ENCODE measurements at regions not wholly inside any gene's neighbourhood (a gene's known extent, or its start where the extent isn't known, plus 50 kb on each side); places are given as distances from the start of the nearest gene placed in this dataset.
"Not testable (repeated sequence)": the region's sequence is repeated elsewhere in the genome, so short reads cannot be mapped to it uniquely, and the experiment has no call there.

GRCh38 chr1:31485166-31485565, 72.2 kb downstream of the SERINC2 start:
- DNase-seq (ENCODE audit: low read depth): no peak

- DNase-seq (ENCODE audit: low read depth): no peak
Measured at GRCh38 chr1:31487143-31487542, 74.1 kb downstream of the SERINC2 start.

DNA sequence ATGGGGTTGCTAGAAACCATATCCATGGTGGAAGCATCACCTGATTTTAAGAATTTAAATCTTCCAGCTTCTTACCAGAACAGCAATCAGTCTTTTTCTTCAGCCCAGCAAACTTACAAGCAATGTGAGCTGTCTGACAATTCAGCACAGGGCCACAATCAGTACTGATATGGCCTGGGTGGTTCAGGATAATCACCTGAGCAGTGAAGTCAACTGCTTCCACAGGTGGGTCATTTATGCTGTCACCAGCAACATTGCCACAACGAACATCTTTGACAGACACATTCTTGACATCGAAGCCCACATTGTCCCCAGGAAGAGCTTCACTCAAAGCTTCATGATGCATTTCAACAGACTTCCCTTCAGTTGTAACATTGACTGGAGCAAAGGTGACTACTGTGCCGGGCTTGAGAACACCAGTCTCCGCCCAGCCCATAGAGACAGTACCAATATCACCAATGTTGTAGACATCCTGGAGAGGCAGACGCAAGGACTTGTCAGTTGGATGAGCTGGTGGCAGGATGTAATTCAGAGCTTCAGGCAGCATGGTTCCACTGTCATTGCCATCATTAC, 74.8 kb downstream of the SERINC2 start:
- DNase-seq (ENCODE audit: low read depth): no peak

GRCh38 chr1:31488528-31488927, 75.5 kb downstream of the SERINC2 start:
- no peak for DNase-seq (ENCODE audit: low read depth)

GRCh38 chr1:31489575-31489974, 76.6 kb downstream of the SERINC2 start:
- not testable (repeated sequence) for DNase-seq (ENCODE audit: low read depth)

- not testable (repeated sequence) for DNase-seq (ENCODE audit: low read depth)
Measured at GRCh38 chr1:31490596-31490995, 77.6 kb downstream of the SERINC2 start.

DNA sequence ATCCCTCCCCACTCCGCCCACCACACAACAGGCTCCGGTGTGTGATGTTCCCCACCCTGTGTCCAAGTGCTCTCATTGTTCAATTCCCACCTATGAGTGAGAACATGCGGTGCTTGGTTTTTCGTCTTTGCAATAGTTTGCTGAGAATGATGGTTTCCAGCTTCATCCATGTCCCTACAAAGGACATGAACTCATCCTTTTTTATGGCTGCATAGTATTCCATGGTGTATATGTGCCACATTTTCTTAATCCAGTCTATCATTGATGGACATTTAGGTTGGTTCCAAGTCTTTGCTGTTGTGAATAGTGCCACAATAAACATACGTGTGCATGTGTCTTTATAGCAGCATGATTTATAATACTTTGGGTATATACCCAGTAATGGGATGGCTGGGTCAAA, 81.0 kb upstream of the TINAGL1 start:
- DNase-seq (ENCODE audit: low read depth): not testable (repeated sequence)

DNA sequence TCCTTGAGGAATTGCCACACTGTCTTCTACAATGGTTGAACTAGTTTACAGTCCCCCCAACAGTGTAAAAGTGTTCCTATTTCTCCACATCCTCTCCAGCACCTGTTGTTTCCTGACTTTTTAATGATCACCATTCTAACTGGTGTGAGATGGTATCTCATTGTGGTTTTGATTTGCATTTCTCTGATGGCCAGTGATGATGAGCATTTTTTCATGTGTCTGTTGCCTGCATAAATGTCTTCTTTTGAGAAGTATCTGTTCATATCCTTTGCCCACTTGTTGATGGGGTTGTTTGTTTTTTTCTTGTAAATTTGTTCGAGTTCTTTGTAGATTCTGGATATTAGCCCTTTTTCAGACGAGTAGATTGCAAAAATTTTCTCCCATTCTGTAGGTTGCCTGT, 80.5 kb upstream of the TINAGL1 start:
- not testable (repeated sequence) for DNase-seq (ENCODE audit: low read depth)

GRCh38 chr1:31497601-31498000, 78.7 kb upstream of the TINAGL1 start:
- no peak for DNase-seq (ENCODE audit: low read depth)

DNA sequence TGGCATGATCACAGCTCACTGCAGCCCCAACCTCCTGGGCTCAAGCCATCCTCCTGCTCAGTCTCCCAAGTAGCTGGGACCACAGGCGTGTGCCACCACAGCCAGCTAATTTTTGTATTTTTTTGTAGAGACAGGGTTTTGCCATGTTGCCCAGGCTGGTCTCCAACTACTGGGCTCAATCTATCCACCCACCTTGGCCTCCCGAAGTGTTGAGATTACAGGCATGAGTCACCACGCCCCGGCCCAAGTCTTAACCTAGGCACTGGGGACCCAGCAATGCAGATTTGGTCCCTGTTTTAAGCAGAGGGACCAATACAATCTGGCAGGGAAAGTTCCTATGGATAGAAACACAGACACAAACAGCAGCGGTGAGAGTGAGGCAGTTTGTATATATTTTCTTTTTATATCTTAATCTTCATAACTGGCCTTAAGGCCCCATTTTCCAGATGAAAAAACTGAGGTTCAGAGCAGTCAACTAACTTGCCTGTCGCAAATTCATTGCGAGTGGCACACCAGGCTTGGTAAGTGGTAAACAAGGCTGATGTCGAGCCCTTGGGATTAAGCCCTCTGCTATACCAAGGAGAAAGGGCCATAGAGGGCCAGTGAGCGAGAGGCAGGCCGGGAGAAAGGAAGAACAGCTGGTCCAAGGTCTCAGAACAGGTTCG, 77.8 kb upstream of the TINAGL1 start:
- DNase-seq (ENCODE audit: low read depth): no peak

GRCh38 chr1:31501505-31501904, 74.8 kb upstream of the TINAGL1 start:
- no peak for DNase-seq (ENCODE audit: low read depth)

DNA sequence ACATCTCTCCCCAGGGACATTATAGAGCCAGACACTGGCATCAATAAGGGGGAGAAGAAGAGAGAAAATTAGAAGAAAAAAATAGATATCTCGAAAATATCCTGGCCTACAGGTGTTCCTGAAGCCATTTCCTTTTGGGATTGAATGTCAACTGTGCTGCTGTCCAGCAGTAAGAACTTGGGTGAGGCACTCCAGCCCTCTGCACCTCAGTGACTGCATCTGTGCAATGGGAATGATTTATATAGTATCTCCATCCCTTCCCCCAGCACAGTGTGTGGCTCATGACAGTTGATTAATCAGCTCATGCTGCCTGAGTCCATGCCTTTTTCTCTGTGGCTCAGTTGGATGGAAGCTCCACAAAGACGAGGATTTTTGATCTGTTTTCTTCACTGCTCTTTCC, 74.1 kb upstream of the TINAGL1 start:
- DNase-seq (ENCODE audit: low read depth): no peak

DNA sequence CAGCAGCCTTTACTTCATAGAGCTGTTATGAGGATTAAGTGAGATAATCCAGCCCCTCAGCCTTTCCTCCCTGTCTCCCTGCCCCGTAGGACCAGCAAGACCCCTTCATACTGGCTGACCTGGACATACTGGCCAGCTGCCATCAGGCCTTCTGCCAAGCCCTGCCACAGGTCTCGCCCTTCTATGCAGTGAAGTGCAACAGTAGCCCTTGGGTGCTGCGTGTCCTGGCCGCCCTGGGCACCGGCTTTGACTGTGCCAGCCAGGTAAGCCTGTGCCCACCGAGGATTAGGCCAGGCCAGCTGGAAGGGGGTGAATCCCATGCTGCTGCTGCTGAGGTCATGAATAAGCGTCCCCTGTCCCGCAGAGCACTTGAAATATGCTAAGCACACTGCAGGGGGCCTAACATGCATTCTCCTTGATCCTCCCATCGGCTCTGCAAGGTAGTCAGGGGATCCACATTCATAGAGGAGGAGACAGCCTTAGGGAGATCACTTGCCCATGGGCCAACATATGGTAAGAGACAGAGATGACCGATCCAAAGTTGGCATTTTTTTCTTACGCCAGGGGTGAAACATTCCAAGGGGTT, 73.3 kb upstream of the TINAGL1 start:
- DNase-seq (ENCODE audit: low read depth): no peak

DNA sequence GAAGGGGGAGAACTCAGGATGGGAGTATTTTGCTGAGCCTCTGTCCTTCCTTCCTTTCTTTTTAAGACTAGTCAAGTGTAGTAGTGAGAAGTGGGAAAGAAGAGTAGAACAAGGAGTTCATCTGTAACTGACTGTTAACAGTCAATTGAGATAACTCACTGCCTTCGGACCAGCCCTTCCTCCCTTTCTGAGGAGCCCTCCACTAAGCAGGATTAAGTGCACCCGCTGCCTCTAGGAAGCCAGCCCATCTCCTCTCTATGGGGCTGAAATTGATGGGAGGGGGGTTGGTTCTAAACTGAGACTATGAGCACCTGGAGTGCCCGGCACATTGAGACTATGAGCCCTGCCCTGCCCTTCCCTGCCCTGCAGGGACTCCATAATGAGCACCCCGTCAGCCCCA, 72.7 kb upstream of the TINAGL1 start:
- DNase-seq (ENCODE audit: low read depth): no peak

DNA sequence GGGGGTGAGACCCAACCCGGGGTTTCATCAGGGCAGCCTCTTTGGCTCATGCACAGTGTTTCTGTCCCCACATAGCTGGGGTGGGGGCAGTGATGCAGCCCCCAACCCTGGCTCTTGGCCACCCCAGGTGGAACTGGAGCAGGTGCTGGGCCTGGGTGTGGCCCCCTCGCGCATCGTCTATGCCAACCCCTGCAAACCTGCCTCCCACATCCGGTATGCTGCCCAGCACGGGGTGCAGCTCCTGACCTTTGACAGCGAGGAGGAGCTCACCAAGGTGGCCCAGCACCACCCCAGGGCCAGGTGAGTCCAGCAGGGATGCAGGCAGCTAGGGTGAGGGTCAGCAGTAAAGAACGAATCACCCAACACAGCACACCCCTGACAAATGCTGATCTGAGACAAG, 72.3 kb upstream of the TINAGL1 start:
- DNase-seq (ENCODE audit: low read depth): no peak

DNA sequence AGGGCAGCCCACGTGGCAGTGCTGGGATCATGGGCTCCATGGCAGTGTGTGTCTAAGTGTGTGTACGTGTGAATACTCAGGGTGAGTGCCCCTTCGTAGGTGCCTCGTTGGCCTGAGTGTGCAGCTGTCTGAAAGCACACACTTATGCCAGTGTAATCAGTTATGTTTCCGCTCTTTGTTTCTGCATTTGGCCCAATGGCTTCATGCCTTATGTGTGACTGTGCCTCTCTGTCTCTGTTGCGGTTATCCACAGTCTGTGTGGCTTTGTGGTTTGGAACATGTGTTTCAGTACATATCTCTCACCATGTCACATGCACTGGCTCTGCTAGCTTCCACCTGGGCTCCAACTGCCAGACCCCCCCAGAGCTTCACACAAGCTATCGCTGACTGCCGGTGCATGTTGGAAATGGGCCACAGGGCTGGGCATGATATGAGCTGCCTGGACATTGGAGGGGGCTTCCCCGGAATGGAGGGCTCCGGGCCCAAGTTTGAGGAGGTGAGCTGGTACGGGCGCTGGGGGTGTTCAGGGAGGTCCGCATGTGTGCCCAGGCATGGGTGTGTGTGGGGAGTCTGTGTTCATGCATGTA, 70.3 kb upstream of the TINAGL1 start:
- peak; percentile 16 for DNase-seq (ENCODE audit: low read depth)

- no peak for DNase-seq (ENCODE audit: low read depth)
Measured at GRCh38 chr1:31507221-31507620, 69.1 kb upstream of the TINAGL1 start.

GRCh38 chr1:31507676-31508530, 68.4 kb upstream of the TINAGL1 start:
- no peak for DNase-seq (ENCODE audit: low read depth)

- no peak for DNase-seq (ENCODE audit: low read depth)
Measured at GRCh38 chr1:31509124-31510072, 66.9 kb upstream of the TINAGL1 start.

- DNase-seq (ENCODE audit: low read depth): no peak
Measured at GRCh38 chr1:31510304-31510703, 66.0 kb upstream of the TINAGL1 start.

Data from activated T-cell treated with anti-CD3 and anti-CD28 coated beads for 48 hours (primary cell).